ENCODE measurements at regions not wholly inside any gene's neighbourhood (a gene's known extent, or its start where the extent isn't known, plus 50 kb on each side); places are given as distances from the start of the nearest gene placed in this dataset.

- H3K79me1 ChIP-seq (replicated peaks; ENCODE audit: low read length, poor library complexity, severe bottlenecking): peaks cover 48% of the 10 kb centered on the region
- no peak overlapping the region for H2BK12ac ChIP-seq (ENCODE audit: low read length in 2 of 2)
- peak overlapping the region in 1 of 2 experiments; percentile 18 for H3K23ac ChIP-seq (ENCODE audit: low read length in 2 of 2)
- DNase-seq: no peak
- H2AK5ac ChIP-seq (ENCODE audit: low read length, severe bottlenecking): no peak overlapping the region
- H3K14ac ChIP-seq (ENCODE audit: low read length in 2 of 2): peak overlapping the region in 1 of 2 experiments; percentile 13
- H2BK15ac ChIP-seq (ENCODE audit: low read depth, poor library complexity, severe bottlenecking): no peak overlapping the region
- H3K18ac ChIP-seq (ENCODE audit: low read depth in 1 of 2, low read length in 2 of 2): peak overlapping the region in 1 of 2 experiments; percentile 16
- H4K8ac ChIP-seq (ENCODE audit: low read length): peak overlapping the region; percentile 52
- H2BK5ac ChIP-seq (ENCODE audit: low read depth, low read length, poor library complexity, severe bottlenecking): no peak overlapping the region
- no peak overlapping the region for H2AFZ ChIP-seq (ENCODE audit: low read depth, low read length)
- no peak overlapping the region for H3K4me2 ChIP-seq (ENCODE audit: low read length, poor library complexity, severe bottlenecking)
- WGBS: 92% methylated on average over 8 of the region's 10 CpGs
- no peak overlapping the region for H3K27ac ChIP-seq (ENCODE audit: low read length, poor library complexity, severe bottlenecking)
- peaks cover 0 to 20% of the 10 kb centered on the region in 2 experiments for H3K36me3 ChIP-seq (ENCODE audit: control insufficient read depth in 1 of 2, insufficient read depth in 2 of 2, low read depth in 1 of 2, low read length in 2 of 2)
- H2BK120ac ChIP-seq (ENCODE audit: low read depth, low read length): no peak overlapping the region
- H3K9ac ChIP-seq (ENCODE audit: low read length): peak overlapping the region; percentile 45
- H3K9me3 ChIP-seq (ENCODE audit: control insufficient read depth, low read length): no peaks in the 10 kb centered on the region
- H3K4me1 ChIP-seq (ENCODE audit: control insufficient read depth, insufficient read depth, low read depth, low read length): peaks cover 22% of the 10 kb centered on the region
- no peak overlapping the region for H3K4me3 ChIP-seq (ENCODE audit: insufficient read depth in 1 of 2, low read depth in 1 of 2, low read length in 2 of 2)
- H3K27me3 ChIP-seq (ENCODE audit: control insufficient read depth in 1 of 2, insufficient read depth in 1 of 2, low read length in 2 of 2): no peaks in the 10 kb centered on the region
- H4K91ac ChIP-seq (ENCODE audit: low read length): no peak overlapping the region
- no peak overlapping the region for H3K4ac ChIP-seq (ENCODE audit: low read depth in 1 of 2, low read length in 2 of 2)
Observed at GRCh38 chr2:120793682-120794403, 58.2 kb downstream of the GLI2 start.

- Histone ChIP-seq H3K18ac (ENCODE audit: low read depth in 1 of 2, low read length in 2 of 2) (no peak overlapping the region), H2BK15ac (ENCODE audit: low read depth, poor library complexity, severe bottlenecking) (no peak overlapping the region), H3K9ac (ENCODE audit: low read length) (peak overlapping the region; percentile 45), H3K36me3 (ENCODE audit: control insufficient read depth in 1 of 2, insufficient read depth in 2 of 2, low read depth in 1 of 2, low read length in 2 of 2) (peaks cover 0 to 27% of the 10 kb centered on the region in 2 experiments), H3K14ac (ENCODE audit: low read length in 2 of 2) (no peak overlapping the region), H3K4me2 (ENCODE audit: low read length, poor library complexity, severe bottlenecking) (no peak overlapping the region), H2AK5ac (ENCODE audit: low read length, severe bottlenecking) (no peak overlapping the region), H3K4me3 (ENCODE audit: insufficient read depth in 1 of 2, low read depth in 1 of 2, low read length in 2 of 2) (no peak overlapping the region), H3K27ac (ENCODE audit: low read length, poor library complexity, severe bottlenecking) (no peak overlapping the region), H2BK12ac (ENCODE audit: low read length in 2 of 2) (peak overlapping the region in 1 of 2 experiments; percentile 0), H3K4ac (ENCODE audit: low read depth in 1 of 2, low read length in 2 of 2) (no peak overlapping the region), H4K91ac (ENCODE audit: low read length) (peak overlapping the region; percentile 57), H3K4me1 (ENCODE audit: control insufficient read depth, insufficient read depth, low read depth, low read length) (peaks cover 22% of the 10 kb centered on the region), H2BK120ac (ENCODE audit: low read depth, low read length) (no peak overlapping the region), H3K27me3 (ENCODE audit: control insufficient read depth in 1 of 2, insufficient read depth in 1 of 2, low read length in 2 of 2) (no peaks in the 10 kb centered on the region), H4K8ac (ENCODE audit: low read length) (peak overlapping the region; percentile 10), H3K9me3 (ENCODE audit: control insufficient read depth, low read length) (no peaks in the 10 kb centered on the region), H2AFZ (ENCODE audit: low read depth, low read length) (no peak overlapping the region), H2BK5ac (ENCODE audit: low read depth, low read length, poor library complexity, severe bottlenecking) (no peak overlapping the region), H3K79me1 (replicated peaks; ENCODE audit: low read length, poor library complexity, severe bottlenecking) (peaks cover 53% of the 10 kb centered on the region), H3K23ac (ENCODE audit: low read length in 2 of 2) (no peak overlapping the region)
- WGBS: 91% methylated on average over 2 of the region's 3 CpGs
- DNase-seq: peak; percentile 49
Observed at GRCh38 chr2:120794716-120795115, 59.0 kb downstream of the GLI2 start.

GRCh38 chr2:120796094-120796493 lies 60.4 kb downstream of the GLI2 start:
- no peak overlapping the region for H3K4me2 ChIP-seq (ENCODE audit: low read length, poor library complexity, severe bottlenecking)
- no peak overlapping the region for H3K23ac ChIP-seq (ENCODE audit: low read length in 2 of 2)
- no peak overlapping the region for H2BK15ac ChIP-seq (ENCODE audit: low read depth, poor library complexity, severe bottlenecking)
- H3K36me3 ChIP-seq (ENCODE audit: control insufficient read depth in 1 of 2, insufficient read depth in 2 of 2, low read depth in 1 of 2, low read length in 2 of 2): peaks cover 0 to 30% of the 10 kb centered on the region in 2 experiments
- no peak overlapping the region for H2BK12ac ChIP-seq (ENCODE audit: low read length in 2 of 2)
- H3K9me3 ChIP-seq (ENCODE audit: control insufficient read depth, low read length): no peaks in the 10 kb centered on the region
- no peak overlapping the region for H4K91ac ChIP-seq (ENCODE audit: low read length)
- no peak overlapping the region for H3K27ac ChIP-seq (ENCODE audit: low read length, poor library complexity, severe bottlenecking)
- no peak overlapping the region for H3K4me3 ChIP-seq (ENCODE audit: insufficient read depth in 1 of 2, low read depth in 1 of 2, low read length in 2 of 2)
- DNase-seq: no peak
- H3K4me1 ChIP-seq (ENCODE audit: control insufficient read depth, insufficient read depth, low read depth, low read length): peaks cover 21% of the 10 kb centered on the region
- no peak overlapping the region for H3K4ac ChIP-seq (ENCODE audit: low read depth in 1 of 2, low read length in 2 of 2)
- no peak overlapping the region for H3K18ac ChIP-seq (ENCODE audit: low read depth in 1 of 2, low read length in 2 of 2)
- 97% methylated on average over 7 of the region's 7 CpGs for WGBS
- H3K9ac ChIP-seq (ENCODE audit: low read length): no peak overlapping the region
- no peak overlapping the region for H2BK5ac ChIP-seq (ENCODE audit: low read depth, low read length, poor library complexity, severe bottlenecking)
- H3K14ac ChIP-seq (ENCODE audit: low read length in 2 of 2): no peak overlapping the region
- no peak overlapping the region for H2AFZ ChIP-seq (ENCODE audit: low read depth, low read length)
- no peak overlapping the region for H2AK5ac ChIP-seq (ENCODE audit: low read length, severe bottlenecking)
- peak overlapping the region; percentile 3 for H2BK120ac ChIP-seq (ENCODE audit: low read depth, low read length)
- H4K8ac ChIP-seq (ENCODE audit: low read length): no peak overlapping the region
- H3K79me1 ChIP-seq (replicated peaks; ENCODE audit: low read length, poor library complexity, severe bottlenecking): peaks cover 48% of the 10 kb centered on the region
- H3K27me3 ChIP-seq (ENCODE audit: control insufficient read depth in 1 of 2, insufficient read depth in 1 of 2, low read length in 2 of 2): no peaks in the 10 kb centered on the region

GRCh38 chr2:120797421-120798221 lies 62.0 kb downstream of the GLI2 start:
- Histone ChIP-seq H4K8ac (ENCODE audit: low read length) (no peak overlapping the region), H2AK5ac (ENCODE audit: low read length, severe bottlenecking) (no peak overlapping the region), H3K27ac (ENCODE audit: low read length, poor library complexity, severe bottlenecking) (no peak overlapping the region), H2BK12ac (ENCODE audit: low read length in 2 of 2) (no peak overlapping the region), H3K79me1 (replicated peaks; ENCODE audit: low read length, poor library complexity, severe bottlenecking) (peaks cover 52% of the 10 kb centered on the region), H2AFZ (ENCODE audit: low read depth, low read length) (no peak overlapping the region), H3K27me3 (ENCODE audit: control insufficient read depth in 1 of 2, insufficient read depth in 1 of 2, low read length in 2 of 2) (no peaks in the 10 kb centered on the region), H3K9me3 (ENCODE audit: control insufficient read depth, low read length) (no peaks in the 10 kb centered on the region), H3K14ac (ENCODE audit: low read length in 2 of 2) (no peak overlapping the region), H4K91ac (ENCODE audit: low read length) (no peak overlapping the region), H3K4me2 (ENCODE audit: low read length, poor library complexity, severe bottlenecking) (no peak overlapping the region), H3K23ac (ENCODE audit: low read length in 2 of 2) (no peak overlapping the region), H2BK15ac (ENCODE audit: low read depth, poor library complexity, severe bottlenecking) (peak overlapping the region; percentile 44), H3K4me1 (ENCODE audit: control insufficient read depth, insufficient read depth, low read depth, low read length) (peaks cover 12% of the 10 kb centered on the region), H2BK120ac (ENCODE audit: low read depth, low read length) (no peak overlapping the region), H3K4me3 (ENCODE audit: insufficient read depth in 1 of 2, low read depth in 1 of 2, low read length in 2 of 2) (no peak overlapping the region), H2BK5ac (ENCODE audit: low read depth, low read length, poor library complexity, severe bottlenecking) (no peak overlapping the region), H3K4ac (ENCODE audit: low read depth in 1 of 2, low read length in 2 of 2) (no peak overlapping the region), H3K36me3 (ENCODE audit: control insufficient read depth in 1 of 2, insufficient read depth in 2 of 2, low read depth in 1 of 2, low read length in 2 of 2) (peaks cover 0 to 30% of the 10 kb centered on the region in 2 experiments), H3K9ac (ENCODE audit: low read length) (no peak overlapping the region), H3K18ac (ENCODE audit: low read depth in 1 of 2, low read length in 2 of 2) (no peak overlapping the region)
- DNase-seq: no peak
- WGBS: 91% methylated on average over 19 of the region's 19 CpGs

Measured in mesenchymal stem cell (in vitro differentiated cells and primary cell).